ENCODE measurements at regions not wholly inside any gene's neighbourhood (a gene's known extent, or its start where the extent isn't known, plus 50 kb on each side); places are given as distances from the start of the nearest gene placed in this dataset.

DNA sequence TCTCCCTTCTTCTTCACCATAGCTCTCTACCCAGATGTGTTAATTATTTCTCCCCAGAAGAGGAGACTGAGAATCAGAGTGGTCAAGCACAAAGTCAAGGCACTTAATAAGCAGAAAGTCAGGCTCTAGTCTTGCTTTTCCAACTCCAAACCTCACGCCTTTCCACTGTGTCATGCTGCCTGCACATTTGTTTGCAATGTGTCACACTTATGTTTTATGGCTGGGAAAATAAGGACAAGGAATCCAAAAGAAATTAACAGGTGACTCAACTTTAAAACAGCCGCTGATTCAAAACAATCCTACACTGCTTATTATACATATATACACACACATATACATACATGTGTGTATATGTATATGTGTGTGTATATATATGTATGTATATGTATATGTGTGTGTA is 255.7 kb upstream of the DYNLRB2 start:
- TF ChIP-seq, protein P1, sequence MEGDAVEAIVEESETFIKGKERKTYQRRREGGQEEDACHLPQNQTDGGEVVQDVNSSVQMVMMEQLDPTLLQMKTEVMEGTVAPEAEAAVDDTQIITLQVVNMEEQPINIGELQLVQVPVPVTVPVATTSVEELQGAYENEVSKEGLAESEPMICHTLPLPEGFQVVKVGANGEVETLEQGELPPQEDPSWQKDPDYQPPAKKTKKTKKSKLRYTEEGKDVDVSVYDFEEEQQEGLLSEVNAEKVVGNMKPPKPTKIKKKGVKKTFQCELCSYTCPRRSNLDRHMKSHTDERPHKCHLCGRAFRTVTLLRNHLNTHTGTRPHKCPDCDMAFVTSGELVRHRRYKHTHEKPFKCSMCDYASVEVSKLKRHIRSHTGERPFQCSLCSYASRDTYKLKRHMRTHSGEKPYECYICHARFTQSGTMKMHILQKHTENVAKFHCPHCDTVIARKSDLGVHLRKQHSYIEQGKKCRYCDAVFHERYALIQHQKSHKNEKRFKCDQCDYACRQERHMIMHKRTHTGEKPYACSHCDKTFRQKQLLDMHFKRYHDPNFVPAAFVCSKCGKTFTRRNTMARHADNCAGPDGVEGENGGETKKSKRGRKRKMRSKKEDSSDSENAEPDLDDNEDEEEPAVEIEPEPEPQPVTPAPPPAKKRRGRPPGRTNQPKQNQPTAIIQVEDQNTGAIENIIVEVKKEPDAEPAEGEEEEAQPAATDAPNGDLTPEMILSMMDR (IDR thresholded peaks at IDR 0.05), result no peak
- TF ChIP-seq POLR2A (IDR thresholded peaks at IDR 0.05), result no peak
- no peak for DNase-seq (ENCODE audit: low spot score in 2 of 2)
- intact Hi-C loops (cut with DNase I; ENCODE audit: low total_unique reads), result no loop called here
- no peak overlapping the region for H3K4me3 ChIP-seq (ENCODE audit: low read depth, poor library complexity, severe bottlenecking)
- WGBS, 2 donors, result 61 to 64% methylated on average over 2 of the region's 2 CpGs

DNA sequence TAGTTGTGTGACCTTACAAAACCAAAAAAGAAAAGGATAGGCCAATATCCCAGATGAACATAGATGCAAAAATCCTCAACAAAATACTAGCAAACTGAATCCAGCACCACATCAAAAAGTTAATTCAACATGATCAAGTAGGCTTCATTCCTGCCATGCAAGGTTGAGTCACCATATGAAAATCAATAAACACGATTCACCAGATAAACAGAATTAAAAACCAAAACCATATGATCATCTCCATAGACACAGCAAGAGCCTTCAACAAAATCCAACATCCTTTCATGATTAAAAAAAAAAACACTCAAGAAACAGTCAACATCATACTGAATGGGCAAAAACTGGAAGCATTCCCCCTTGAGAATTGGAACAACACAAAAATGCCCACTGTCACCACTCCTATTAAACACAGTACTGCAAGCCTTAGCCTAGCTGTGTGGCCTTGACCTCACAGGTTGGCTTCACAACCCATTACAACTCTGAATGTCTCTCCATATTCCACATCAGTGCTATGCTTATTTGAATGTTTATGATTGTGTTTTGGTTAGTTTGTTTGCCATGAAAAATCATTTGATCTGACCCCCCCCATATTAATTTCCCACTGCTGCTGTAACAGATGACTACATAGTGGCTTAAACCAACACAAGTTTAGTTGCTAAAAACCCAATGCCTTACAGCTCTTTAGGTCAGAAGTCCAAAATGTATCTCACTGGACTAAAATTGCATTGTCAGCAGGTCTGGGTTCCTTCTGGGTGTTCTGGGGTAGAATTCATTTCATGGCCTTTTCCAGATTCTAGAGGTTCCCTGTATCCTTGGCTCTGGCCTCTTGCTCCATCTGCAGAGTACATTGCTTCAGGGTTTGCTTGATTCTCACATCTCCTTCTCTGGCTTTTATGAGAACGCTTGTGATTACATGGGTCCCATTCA is 257.1 kb upstream of the DYNLRB2 start:
- no peak overlapping the region for H3K4me3 ChIP-seq (ENCODE audit: low read depth, poor library complexity, severe bottlenecking)
- TF ChIP-seq POLR2A (IDR thresholded peaks at IDR 0.05), result no peak
- TF ChIP-seq, protein P1 (IDR thresholded peaks at IDR 0.05), result no peak
- intact Hi-C loops (cut with DNase I; ENCODE audit: low total_unique reads), result no loop called here
- WGBS, 2 donors, result 71 to 77% methylated on average over 2 of the region's 2 CpGs
- DNase-seq (ENCODE audit: low spot score in 2 of 2), result no peak

DNA sequence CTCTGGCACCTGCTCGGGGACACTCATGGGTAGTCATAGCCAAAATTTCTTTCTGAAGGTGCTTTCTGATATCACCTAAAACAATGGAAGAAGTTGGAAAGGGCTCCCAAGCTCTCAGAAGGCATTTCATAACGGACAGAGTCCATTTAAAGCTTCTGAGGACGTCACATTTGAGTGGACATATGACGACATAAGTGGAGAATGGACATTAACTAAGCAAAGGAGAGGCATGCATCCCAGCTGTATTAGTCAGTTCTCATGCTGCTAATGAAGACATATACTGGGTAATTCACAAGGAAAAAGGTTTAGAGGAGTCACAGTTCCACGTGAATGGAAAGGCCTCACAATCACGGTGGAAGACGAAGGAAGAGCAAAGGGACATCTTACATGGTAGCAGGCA is 260.2 kb upstream of the DYNLRB2 start:
- WGBS, 2 donors, result 87 to 89% methylated on average over 7 of the region's 7 CpGs
- no peak overlapping the region for H3K4me3 ChIP-seq (ENCODE audit: low read depth, poor library complexity, severe bottlenecking)
- no peak for TF ChIP-seq POLR2A (IDR thresholded peaks at IDR 0.05)
- DNase-seq (ENCODE audit: low spot score in 2 of 2), result no peak
- intact Hi-C loops (cut with DNase I; ENCODE audit: low total_unique reads), result no loop called here

DNA sequence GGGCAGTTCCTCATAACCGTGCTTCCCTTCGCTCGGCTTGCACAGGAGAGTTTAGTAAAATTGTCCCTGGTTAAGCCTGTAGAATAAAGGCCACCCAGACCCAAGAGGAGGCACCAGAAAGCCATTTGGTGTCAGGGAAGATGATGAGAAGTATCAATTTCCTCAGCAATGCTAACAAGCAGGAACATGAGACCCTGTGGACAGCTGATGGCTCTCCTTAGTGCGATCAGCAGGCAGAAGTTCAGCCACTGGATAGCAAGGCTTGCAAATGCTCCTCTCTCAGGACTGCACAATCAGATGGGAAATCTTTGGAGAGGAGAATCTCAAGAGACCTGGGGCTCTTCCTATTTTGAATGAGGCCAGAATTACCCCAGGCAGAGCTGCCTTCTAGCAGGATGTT is 261.1 kb upstream of the DYNLRB2 start:
- H3K4me3 ChIP-seq (ENCODE audit: low read depth, poor library complexity, severe bottlenecking), result no peak overlapping the region
- no peak for DNase-seq (ENCODE audit: low spot score in 2 of 2)
- TF ChIP-seq, protein P1 (IDR thresholded peaks at IDR 0.05), result no peak
- no peak for TF ChIP-seq POLR2A (IDR thresholded peaks at IDR 0.05)
- intact Hi-C loops (cut with DNase I; ENCODE audit: low total_unique reads), result no loop called here
- 82 to 98% methylated on average over 4 of the region's 4 CpGs for WGBS, 2 donors

DNA sequence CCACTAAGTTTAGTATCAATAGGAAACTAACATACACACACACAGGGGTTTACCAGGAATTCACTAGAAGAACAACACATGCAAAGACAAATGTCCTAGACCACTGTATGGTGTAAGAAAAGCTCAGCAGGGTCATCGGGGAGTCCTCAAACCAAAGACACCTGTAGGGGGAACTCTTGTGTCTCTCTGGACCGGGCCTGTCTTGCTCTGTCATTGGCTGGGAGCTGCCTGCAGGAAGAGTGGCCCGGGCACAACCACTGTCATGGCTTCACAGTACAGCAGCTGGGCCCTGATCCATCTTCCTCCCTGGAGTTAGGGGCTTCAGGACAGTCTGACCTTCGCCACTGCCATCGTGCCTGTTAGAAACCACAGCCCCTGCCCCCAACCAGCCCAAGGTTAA is 263.6 kb upstream of the DYNLRB2 start:
- 59 to 71% methylated on average over 5 of the region's 5 CpGs for WGBS, 2 donors
- intact Hi-C loops (cut with DNase I; ENCODE audit: low total_unique reads), result no loop called here
- DNase-seq (ENCODE audit: low spot score in 2 of 2), result no peak

DNA sequence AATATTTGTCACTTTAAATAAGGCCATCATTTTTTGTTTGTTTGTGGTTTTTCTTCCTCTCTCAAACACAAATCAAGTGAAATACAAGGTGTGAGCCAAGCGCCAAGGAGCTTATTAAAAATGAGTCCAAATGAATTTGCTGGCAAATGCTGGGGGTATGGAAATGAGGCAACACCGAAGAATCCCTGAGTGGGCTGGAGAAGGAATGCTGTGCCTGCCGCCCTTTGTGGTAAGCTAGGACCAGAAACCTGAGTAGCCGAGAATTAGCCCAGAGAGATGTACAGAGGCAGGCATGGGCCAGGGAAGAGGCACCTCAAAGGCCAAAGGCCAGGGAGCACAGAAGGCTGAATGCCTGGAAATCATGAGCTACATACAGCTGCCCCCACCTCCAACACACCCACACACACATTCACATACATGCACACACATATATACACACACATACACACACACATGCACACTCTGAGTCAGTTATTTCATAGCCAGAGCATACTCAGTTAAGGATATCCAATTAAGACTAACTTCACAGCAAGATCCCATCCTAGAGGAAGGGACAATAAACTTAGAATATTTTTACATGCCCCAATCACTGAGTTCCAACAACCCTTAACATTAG is 266.1 kb upstream of the DYNLRB2 start:
- WGBS, 2 donors, result 47 to 55% methylated on average over 4 of the region's 4 CpGs
- H3K4me3 ChIP-seq (ENCODE audit: low read depth, poor library complexity, severe bottlenecking), result no peak overlapping the region

More for the DNA sequence above, 263.6 kb upstream of the DYNLRB2 start:
- TF ChIP-seq POLR2A (IDR thresholded peaks at IDR 0.05), result no peak
- TF ChIP-seq, protein P1 (IDR thresholded peaks at IDR 0.05), result no peak
- H3K4me3 ChIP-seq (ENCODE audit: low read depth, poor library complexity, severe bottlenecking), result no peak overlapping the region

More for the DNA sequence above, 266.1 kb upstream of the DYNLRB2 start:
- intact Hi-C loops (cut with DNase I; ENCODE audit: low total_unique reads), result no loop called here
- DNase-seq (ENCODE audit: low spot score in 2 of 2), result no peak
- TF ChIP-seq POLR2A (IDR thresholded peaks at IDR 0.05), result no peak
- TF ChIP-seq, protein P1 (IDR thresholded peaks at IDR 0.05), result no peak

Data from lower leg skin (tissue), 4 donors.